HUES6 (cell line): ENCODE measurements at regions not wholly inside any gene's neighbourhood (a gene's known extent, or its start where the extent isn't known, plus 50 kb on each side); places are given as distances from the start of the nearest gene placed in this dataset.
"Not testable (repeated sequence)": the region's sequence is repeated elsewhere in the genome, so short reads cannot be mapped to it uniquely, and the experiment has no call there.

Experiments used
- H3K27ac ChIP-seq: 2 replicates; pipeline ENCODE4 v1.7.0; 2013; ENCODE audit warnings: low read depth, mild to moderate bottlenecking, low read length, inconsistent platforms
- H3K27me3 ChIP-seq: 2 replicates; pipeline ENCODE4 v1.6.1; 2013; ENCODE audit warnings: low read length; ENCODE audit not compliant: control insufficient read depth, insufficient read depth
- H3K36me3 ChIP-seq: 2 replicates; pipeline ENCODE4 v1.6.1; 2013; ENCODE audit warnings: low read length; ENCODE audit not compliant: control insufficient read depth, insufficient read depth
- H3K4me1 ChIP-seq: 2 replicates; pipeline ENCODE4 v1.6.1; 2013; ENCODE audit warnings: low read length; ENCODE audit not compliant: control insufficient read depth, insufficient read depth
- H3K4me3 ChIP-seq: 2 replicates; pipeline ENCODE4 v1.5.1; 2013; ENCODE audit warnings: low read depth, low read length
- H3K9ac ChIP-seq: one replicate; pipeline ENCODE4 v1.6.1; 2013; ENCODE audit warnings: mild to moderate bottlenecking, low read length
- H3K9me3 ChIP-seq: 2 replicates; pipeline ENCODE4 v1.6.1; 2013; ENCODE audit warnings: low read depth, low read length; ENCODE audit not compliant: control insufficient read depth, insufficient read depth

DNA sequence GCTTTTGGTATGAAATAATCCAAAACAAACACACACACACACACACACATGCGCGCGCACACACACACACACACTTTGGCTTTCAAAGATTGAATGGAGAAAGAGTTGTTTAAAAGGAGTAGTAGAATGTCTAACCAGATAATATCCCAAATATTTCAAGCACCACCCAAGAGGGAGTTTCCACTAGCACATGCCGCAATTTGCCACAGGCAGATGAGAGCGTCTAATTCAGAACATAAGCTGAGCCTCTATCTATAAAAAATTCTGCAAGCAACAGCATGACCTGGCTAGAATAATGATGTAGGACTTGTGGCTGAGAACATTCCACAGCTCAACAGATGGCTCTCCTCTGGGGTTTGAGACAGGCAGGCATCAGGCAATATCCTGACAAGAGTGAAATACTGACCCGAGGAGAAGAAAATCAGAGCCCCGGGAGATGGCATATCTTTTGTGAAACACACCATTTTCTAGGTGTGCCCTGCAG is 302.5 kb upstream of the GADL1 start:
- H3K27me3 ChIP-seq, result no peaks in the 10 kb centered on the region
- H3K4me1 ChIP-seq, result peaks cover 11% of the 10 kb centered on the region
- H3K36me3 ChIP-seq, result no peaks in the 10 kb centered on the region
- no peak overlapping the region for H3K27ac ChIP-seq
- no peak overlapping the region for H3K4me3 ChIP-seq
- no peaks in the 10 kb centered on the region for H3K9me3 ChIP-seq
- no peak overlapping the region for H3K9ac ChIP-seq

DNA sequence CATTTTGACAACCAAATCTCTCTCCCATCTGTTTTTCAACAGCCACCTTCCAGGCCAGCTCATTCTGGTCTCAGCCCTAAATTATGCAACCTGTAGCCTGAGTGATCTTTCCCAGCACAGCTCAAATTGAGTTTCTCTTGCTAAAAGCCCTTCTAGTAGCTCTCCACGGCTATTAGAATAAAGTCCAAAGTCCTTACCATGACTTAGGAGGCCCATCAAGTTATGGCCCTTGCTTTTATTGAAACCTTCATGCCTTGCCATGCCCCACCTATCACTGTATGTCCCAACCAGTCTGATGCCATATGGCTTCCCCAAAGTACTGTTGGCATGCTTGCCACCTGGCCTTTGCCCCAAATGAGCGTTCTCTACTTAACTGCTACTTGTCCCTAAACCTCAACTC is 303.5 kb upstream of the GADL1 start:
- Histone ChIP-seq H3K4me3 (no peak overlapping the region), H3K36me3 (no peaks in the 10 kb centered on the region), H3K27me3 (no peaks in the 10 kb centered on the region), H3K4me1 (peaks cover 11% of the 10 kb centered on the region), H3K9me3 (no peaks in the 10 kb centered on the region), H3K9ac (no peak overlapping the region), H3K27ac (no peak overlapping the region)

DNA sequence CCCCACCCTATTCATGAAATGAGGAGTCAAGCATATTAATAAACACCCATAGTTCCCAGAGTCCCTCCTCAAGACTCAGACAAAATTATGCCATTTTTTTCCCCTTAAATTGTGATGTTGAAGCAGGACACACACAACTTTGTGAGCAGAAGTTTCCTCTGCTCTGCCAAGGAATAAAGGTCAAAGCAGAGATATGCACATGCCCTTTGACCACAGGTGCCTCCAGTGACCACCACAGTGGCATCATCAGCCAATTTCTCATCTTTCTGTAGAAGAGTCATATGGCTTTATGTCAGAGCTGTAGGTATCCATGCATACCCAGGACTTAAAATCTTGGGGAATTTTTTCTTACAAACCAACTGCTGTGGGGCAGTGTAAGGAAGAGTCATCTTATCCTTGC is 304.4 kb upstream of the GADL1 start:
- no peaks in the 10 kb centered on the region for H3K27me3 ChIP-seq
- peaks cover 11% of the 10 kb centered on the region for H3K4me1 ChIP-seq
- no peaks in the 10 kb centered on the region for H3K36me3 ChIP-seq
- H3K9me3 ChIP-seq, result no peaks in the 10 kb centered on the region
- no peak overlapping the region for H3K4me3 ChIP-seq
- no peak overlapping the region for H3K9ac ChIP-seq
- no peak overlapping the region for H3K27ac ChIP-seq

DNA sequence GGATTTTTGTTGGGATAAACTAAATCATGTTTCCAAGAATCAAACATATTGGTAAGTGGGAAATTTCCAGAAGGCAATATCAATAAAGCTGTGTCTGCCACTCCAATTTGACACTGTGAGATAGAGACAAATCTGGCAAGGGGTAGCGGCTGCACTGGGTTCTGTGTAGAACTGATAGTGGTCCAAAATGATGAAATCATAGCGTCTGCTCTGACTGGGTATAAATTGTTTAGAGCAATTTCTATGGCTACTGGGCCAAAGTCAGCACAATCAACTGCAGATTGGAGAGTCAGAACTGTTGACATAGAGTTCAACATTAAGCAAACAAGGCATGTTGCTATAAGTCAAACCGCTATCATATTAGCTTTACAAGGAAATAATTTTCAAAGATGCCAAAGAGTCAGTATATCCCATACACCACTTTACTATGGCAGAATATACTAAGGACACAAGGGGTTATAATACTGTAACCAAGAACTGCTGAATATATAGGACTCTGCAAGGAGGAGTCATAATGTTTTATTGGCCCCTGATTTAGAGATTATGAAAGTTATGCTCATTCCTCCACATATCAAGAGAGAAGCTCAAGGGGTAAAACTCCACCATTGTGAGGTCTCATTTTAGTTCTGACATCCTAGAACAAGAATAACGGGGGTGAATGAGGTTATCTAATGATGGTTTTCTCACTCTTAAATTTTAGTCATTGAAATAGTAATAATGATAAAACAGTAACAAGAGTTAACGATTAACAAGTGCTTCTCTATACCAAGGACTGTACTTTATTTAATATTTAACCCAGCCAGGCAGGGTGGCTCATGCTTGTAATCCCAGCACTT is 309.7 kb upstream of the GADL1 start:
- Histone ChIP-seq H3K4me3 (no peak overlapping the region), H3K27me3 (no peaks in the 10 kb centered on the region), H3K36me3 (no peaks in the 10 kb centered on the region), H3K9ac (no peak overlapping the region), H3K27ac (no peak overlapping the region), H3K4me1 (no peaks in the 10 kb centered on the region), H3K9me3 (no peaks in the 10 kb centered on the region; the same call in 1 of the 2 replicates)

DNA sequence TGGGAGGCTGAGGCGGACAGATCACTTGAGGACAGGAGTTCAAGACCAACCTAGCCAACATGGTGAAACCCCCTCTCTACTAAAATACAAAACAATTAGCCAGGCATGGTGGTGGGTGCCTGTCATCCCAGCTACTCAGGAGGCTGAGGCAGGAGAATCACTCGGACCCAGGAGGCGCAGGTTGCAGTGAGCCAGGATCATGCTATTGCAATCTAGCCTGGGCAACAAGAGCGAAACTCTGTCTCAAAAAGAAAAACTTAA is 310.3 kb upstream of the GADL1 start:
- not testable (repeated sequence) for H3K9ac ChIP-seq, H3K9me3 ChIP-seq, H3K27ac ChIP-seq, H3K36me3 ChIP-seq, H3K4me3 ChIP-seq, H3K27me3 ChIP-seq, H3K4me1 ChIP-seq

DNA sequence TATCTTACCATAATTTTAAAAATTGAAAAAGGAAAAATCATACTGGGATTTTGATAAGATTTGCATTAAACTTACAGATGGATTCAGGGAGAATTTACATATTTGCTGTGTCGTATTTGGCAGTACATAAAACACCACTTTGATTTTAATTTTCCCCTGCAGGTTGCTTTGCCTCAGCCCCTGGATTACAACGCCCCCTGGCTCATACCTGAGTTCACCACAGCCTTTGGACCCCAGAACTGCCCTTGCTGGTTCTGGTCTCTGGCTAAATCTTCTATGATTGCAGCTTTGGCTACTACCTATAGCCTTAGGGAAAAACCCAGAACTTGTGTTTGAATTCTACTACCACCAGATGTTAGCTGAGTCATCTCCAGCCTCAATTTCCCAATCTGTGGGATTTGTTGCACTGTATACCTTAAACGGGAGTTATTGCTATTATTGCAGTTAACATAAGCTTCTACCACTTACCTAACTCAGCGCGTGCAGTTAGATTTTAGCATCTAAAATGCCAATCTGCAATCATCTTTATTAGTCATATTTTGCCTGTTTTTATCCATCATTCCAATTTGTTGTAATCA is 315.7 kb upstream of the GADL1 start:
- H3K9me3 ChIP-seq, result no peaks in the 10 kb centered on the region; the same call in 1 of the 2 replicates
- H3K36me3 ChIP-seq, result no peaks in the 10 kb centered on the region
- H3K9ac ChIP-seq, result no peak overlapping the region
- H3K4me3 ChIP-seq, result no peak overlapping the region
- no peaks in the 10 kb centered on the region for H3K4me1 ChIP-seq
- H3K27ac ChIP-seq, result no peak overlapping the region
- H3K27me3 ChIP-seq, result no peaks in the 10 kb centered on the region

DNA sequence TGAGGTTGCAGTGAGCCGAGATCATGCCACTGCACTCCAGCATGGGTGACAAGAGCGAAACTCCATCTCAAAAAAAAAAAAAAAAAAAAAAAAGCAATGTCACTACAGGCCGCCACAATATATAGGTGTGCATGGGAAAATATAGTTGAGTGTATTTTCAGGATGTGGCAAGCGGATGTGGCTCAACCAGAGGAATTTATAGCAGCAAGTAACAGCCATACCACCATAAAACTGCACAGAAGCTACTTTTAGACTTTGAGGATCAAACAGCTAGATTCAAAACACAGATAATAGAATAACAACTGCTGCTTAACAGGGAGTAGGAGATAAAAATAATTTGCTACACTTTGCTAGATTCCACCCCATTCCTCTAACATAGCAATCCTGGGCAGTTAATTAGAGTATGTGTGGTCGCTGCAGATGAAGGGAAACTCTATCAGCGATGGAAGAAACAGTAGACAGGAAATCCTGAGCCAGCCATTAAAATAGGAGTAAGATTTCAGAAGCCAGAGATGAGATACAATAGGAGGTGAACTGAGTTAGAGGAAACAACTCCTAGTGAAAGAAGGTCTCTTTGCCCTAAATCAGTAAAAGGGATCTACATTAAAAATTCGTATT is 318.7 kb upstream of the STT3B start:
- no peak overlapping the region for H3K9ac ChIP-seq
- H3K27ac ChIP-seq, result no peak overlapping the region
- no peaks in the 10 kb centered on the region for H3K36me3 ChIP-seq
- no peaks in the 10 kb centered on the region for H3K27me3 ChIP-seq
- no peak overlapping the region for H3K4me3 ChIP-seq
- no peaks in the 10 kb centered on the region for H3K9me3 ChIP-seq
- H3K4me1 ChIP-seq, result no peaks in the 10 kb centered on the region

DNA sequence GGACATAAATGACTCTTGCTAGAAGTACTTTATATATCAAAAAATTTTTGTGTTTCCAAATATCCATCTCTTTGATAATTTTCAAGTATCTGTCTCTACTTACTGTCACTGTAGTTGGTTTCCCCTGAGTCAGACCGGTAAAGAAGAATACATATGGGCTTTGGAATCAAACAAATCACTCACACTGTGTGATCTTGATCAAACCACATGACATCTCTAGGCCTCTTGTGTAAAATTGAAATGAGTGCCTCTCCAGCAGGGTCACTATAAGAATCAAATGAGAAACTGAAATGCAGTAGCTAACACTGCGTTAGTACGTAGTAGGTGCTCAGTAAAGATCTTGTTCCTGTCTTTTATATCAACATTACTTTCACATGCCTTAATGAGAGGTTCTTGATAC is 314.6 kb upstream of the STT3B start:
- Histone ChIP-seq H3K9me3 (no peaks in the 10 kb centered on the region), H3K36me3 (no peaks in the 10 kb centered on the region), H3K4me3 (no peak overlapping the region), H3K4me1 (no peaks in the 10 kb centered on the region), H3K27me3 (no peaks in the 10 kb centered on the region), H3K9ac (no peak overlapping the region), H3K27ac (no peak overlapping the region)

DNA sequence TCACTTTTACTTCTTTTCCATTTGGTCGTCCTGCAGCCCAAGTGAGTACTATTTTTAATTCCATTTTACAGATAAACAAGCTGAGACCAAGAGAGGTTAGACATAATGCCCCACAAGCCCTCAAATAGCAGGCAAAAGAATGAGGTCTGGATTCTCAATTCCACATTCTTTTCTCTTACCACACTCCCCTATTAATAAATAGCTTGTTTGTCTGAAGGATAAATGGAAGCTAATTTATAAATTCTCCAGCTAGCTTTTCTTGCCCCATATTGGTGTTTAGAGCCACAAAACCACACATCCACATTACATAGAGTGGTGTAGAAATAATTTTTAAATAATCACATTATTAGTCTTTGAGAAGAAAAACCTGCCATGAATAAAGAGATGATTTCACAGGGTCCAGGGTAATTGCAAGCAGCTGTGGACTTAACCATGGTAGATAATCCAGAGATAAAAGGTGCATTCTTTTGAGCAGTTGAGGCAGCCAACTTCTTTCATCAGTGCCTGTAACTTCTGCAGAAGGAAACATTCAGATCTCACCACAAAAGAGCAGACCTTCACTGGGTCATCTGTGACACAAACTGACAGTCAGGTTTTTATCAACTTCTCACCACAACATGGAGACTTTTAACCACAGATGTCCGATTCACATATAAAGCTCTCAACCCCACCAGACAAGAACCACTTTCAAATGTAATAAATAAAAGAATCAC is 313.4 kb upstream of the STT3B start:
- Histone ChIP-seq H3K27me3 (no peaks in the 10 kb centered on the region), H3K27ac (no peak overlapping the region), H3K4me3 (no peak overlapping the region), H3K4me1 (no peaks in the 10 kb centered on the region), H3K36me3 (no peaks in the 10 kb centered on the region), H3K9ac (no peak overlapping the region), H3K9me3 (no peaks in the 10 kb centered on the region)

DNA sequence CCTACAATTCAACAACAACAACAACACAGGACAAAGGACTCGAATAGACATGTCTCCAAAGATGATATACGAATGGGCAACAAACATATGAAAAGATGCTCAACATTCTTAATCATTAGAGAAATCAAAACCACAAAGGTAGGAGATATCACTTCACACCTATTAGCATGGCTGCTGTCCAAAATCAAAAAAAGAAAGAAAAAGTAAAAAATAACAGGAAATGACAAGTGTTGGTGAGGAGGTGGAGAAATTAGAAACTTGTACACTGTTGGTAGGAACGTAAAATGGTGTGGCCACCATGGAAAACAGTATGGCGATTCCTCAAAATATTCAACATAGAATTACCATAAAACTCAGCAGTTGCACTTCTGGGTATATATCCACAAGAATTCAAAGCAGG is 312.3 kb upstream of the STT3B start:
- H3K36me3 ChIP-seq, result no peaks in the 10 kb centered on the region
- H3K9me3 ChIP-seq, result no peaks in the 10 kb centered on the region
- H3K4me1 ChIP-seq, result 0 out of 2 replicates have a peak, but pooled peaks cover 1% of the 10 kb centered on the region
- H3K27ac ChIP-seq, result no peak overlapping the region
- H3K4me3 ChIP-seq, result no peak overlapping the region
- H3K9ac ChIP-seq, result no peak overlapping the region
- no peaks in the 10 kb centered on the region for H3K27me3 ChIP-seq

DNA sequence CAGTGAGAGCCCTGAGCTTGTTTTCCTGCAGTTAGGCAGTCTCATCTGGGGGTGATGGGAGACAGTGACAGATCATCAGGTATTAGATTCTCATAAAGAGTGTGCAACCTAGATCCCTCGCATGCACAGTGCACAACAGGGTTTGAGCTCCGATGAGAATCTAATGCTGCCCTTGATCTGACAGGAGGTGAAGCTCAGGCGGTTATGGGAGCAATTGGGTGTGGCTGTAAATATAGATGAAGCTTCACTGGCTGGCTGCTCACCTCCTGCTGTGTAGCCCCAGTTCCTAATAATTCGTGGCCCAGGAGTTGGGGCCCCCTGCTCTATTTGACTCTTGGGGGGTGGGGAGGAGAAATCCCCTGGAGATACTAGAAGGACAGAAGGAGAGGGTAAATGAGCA is 309.4 kb upstream of the STT3B start:
- no peak overlapping the region for H3K4me3 ChIP-seq
- no peaks in the 10 kb centered on the region for H3K36me3 ChIP-seq
- H3K27ac ChIP-seq, result no peak overlapping the region
- no peaks in the 10 kb centered on the region for H3K9me3 ChIP-seq
- no peak overlapping the region for H3K9ac ChIP-seq
- H3K4me1 ChIP-seq, result 0 out of 2 replicates have a peak, but pooled peaks cover 4% of the 10 kb centered on the region
- no peaks in the 10 kb centered on the region for H3K27me3 ChIP-seq
